ENCODE measurements at regions not wholly inside any gene's neighbourhood (a gene's known extent, or its start where the extent isn't known, plus 50 kb on each side); places are given as distances from the start of the nearest gene placed in this dataset.

- no peak for FAIRE-seq
- Histone ChIP-seq H3K4me3 (no peak overlapping the region), H3K4me1 (replicated peaks in 1 of 2; ENCODE audit: control insufficient read depth in 2 of 2, insufficient read depth in 2 of 2, low read length in 2 of 2) (no peaks in the 10 kb centered on the region), H3K36me3 (ENCODE audit: control insufficient read depth, insufficient read depth, low read length) (no peaks in the 10 kb centered on the region), H3K9me1 (ENCODE audit: control insufficient read depth, insufficient read depth, low read length) (no peaks in the 10 kb centered on the region), H3K9ac (ENCODE audit: insufficient read depth in 1 of 2, low read depth in 2 of 2, low read length in 2 of 2) (no peak overlapping the region), H3K27ac (ENCODE audit: extremely low read depth, low read depth, low read length) (no peak overlapping the region), H2AFZ (ENCODE audit: low read depth, low read length) (no peak overlapping the region), H3K9me3 (replicated peaks; ENCODE audit: control insufficient read depth, insufficient read depth, low read depth, low read length) (no peaks in the 10 kb centered on the region), H3K27me3 (ENCODE audit: control insufficient read depth in 2 of 2, insufficient read depth in 2 of 2, low read length in 2 of 2) (peaks cover 13 to 21% of the 10 kb centered on the region in 2 experiments; a peak in 4 of 5 replicates), H4K20me1 (replicated peaks; ENCODE audit: control insufficient read depth, insufficient read depth, low read length) (no peaks in the 10 kb centered on the region), H3K79me2 (ENCODE audit: control insufficient read depth, insufficient read depth, low read length) (no peaks in the 10 kb centered on the region), H3K4me2 (ENCODE audit: insufficient read depth, low read length) (no peak overlapping the region)
- no peak for TF ChIP-seq ATF6 (CRISPR knock-in tag; IDR thresholded peaks at IDR 0.05)
- TF ChIP-seq HMGN3 (IDR thresholded peaks at IDR 0.05; ENCODE audit: borderline replicate concordance, extremely low read depth, insufficient read length, low read depth, low read length) = no peak
- TF ChIP-seq HNRNPL (IDR thresholded peaks at IDR 0.05; ENCODE audit: low read depth, low read length) = no peak
- no peak for TF ChIP-seq ZBTB26 (CRISPR knock-in tag; IDR thresholded peaks at IDR 0.05)
- intact Hi-C loops (cut with micrococcal nuclease) = no loop called here
- no peak for ATAC-seq
- ChIA-PET CTCF (ENCODE audit: low intra/inter-chr PET ratio) (no interaction called here), POLR2A (interaction anchor here (1.2 kb wide), 1 partner anchor 10 kb away, joined by 3 read pairs; no protein-coding TSS in a partner anchor)
- no peak for DNase-seq (ENCODE audit: extremely low read depth in 1 of 4, low spot score in 3 of 4)
- in situ Hi-C loops (cut with MboI) = no loop called here
- no TSS peak for BruUV-seq (replicated peaks)
- under 1% methylated on average over 8 of the region's 8 CpGs for WGBS (ENCODE audit: insufficient coverage, low coverage, missing lambda C conversion rate)
These were observed 97.2 kb upstream of the LYZL1 start for GRCh38 chr10:29191674-29192073.
